Esophagus squamous epithelium (tissue), 5 donors: ENCODE measurements at regions not wholly inside any gene's neighbourhood (a gene's known extent, or its start where the extent isn't known, plus 50 kb on each side); places are given as distances from the start of the nearest gene placed in this dataset.

ENCODE experiments used
- DNase-seq: peaks from one replicate; lab custom pipeline; 2025; lab: John Stamatoyannopoulos, UW
- H3K27ac ChIP-seq, 4 donors: fragments of 200-600 bp; sonication (generic); one replicate each; pipeline ENCODE4 v1.5.1; 2016 to 2019; ENCODE audit warnings: mild to moderate bottlenecking in 1 of 4
- H3K27me3 ChIP-seq, 4 donors: fragments of 200-600 bp; sonication (generic); 1 replicate in 3 of 4; 2 replicates in 1 of 4; pipeline versions ENCODE4 v1.5.1 to v1.6.0; 2017 to 2021; ENCODE audit warnings: antibody characterized with exemption in 1 of 4
- H3K36me3 ChIP-seq, 3 donors: fragments of 200-600 bp; sonication (generic); one replicate each; pipeline ENCODE4 v1.5.1; 2016 to 2019
- H3K4me1 ChIP-seq, 3 donors: fragments of 200-600 bp; sonication (generic); one replicate each; pipeline ENCODE4 v1.5.1; 2017 to 2019
- H3K4me3 ChIP-seq, 4 donors: fragments of 200-600 bp; sonication (generic); 1 replicate in 3 of 4; 2 replicates in 1 of 4; pipeline ENCODE4 v1.5.1; 2016 to 2019; ENCODE audit warnings: mild to moderate bottlenecking in 2 of 4, moderate library complexity in 1 of 4
- H3K9me3 ChIP-seq, 3 donors: fragments of 200-600 bp; sonication (generic); one replicate each; pipeline ENCODE4 v1.5.1; 2016 to 2019
- POLR2A ChIP-seq, 4 donors: fragments of 450-650 bp; IDR thresholded peaks; one replicate each; pipeline ENCODE4 v1.6.1; 2017; ENCODE audit warnings: antibody characterized with exemption in 4 of 4, mild to moderate bottlenecking in 4 of 4, moderate library complexity in 3 of 4
- WGBS, 2 donors: methylation state at CpG; one replicate each; pipeline ENCODE4 v1.1.5; 2018; 5-methylcytosine and 5-hydroxymethylcytosine counted together
- intact Hi-C: fragments of 100-400 bp; cut with DNase I; formaldehyde crosslinking; loops from one replicate; pipeline ENCODE4 v1.15.0; 2022
- TF ChIP-seq, protein P1 (sequence below), 6 experiments: fragments of 450-650 bp in 4 of 6; fragments of 200-600 bp in 2 of 6; sonication (generic) in 2 of 6; IDR thresholded peaks; one replicate each; pipeline ENCODE4 v1.5.1; 2016 to 2019; ENCODE audit warnings: antibody characterized with exemption in 6 of 6, mild to moderate bottlenecking in 4 of 6, moderate library complexity in 4 of 6
- donor health status: DM: yes; HTN: yes; CAD: no.

DNA sequence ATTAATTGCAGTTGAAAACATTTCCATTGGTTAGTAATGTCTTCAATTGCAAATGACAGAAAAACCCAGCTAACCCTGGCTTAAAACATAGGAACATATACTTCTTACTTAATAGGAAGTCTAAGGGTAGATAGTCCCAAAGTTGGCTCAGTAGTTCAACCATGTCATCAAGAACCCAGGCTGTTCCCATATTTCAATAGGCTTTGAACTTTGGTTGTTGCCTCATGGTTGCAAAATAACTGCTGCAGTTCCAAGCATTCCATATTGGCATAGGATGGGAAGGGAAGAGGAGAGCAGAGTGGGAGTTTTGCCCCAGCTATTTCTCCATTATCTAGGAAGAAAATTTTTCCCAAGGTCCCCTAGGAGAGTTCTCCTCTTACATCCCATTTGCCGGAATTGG, 81.4 kb upstream of the EEPD1 start:
- no peak for TF ChIP-seq POLR2A (IDR thresholded peaks at IDR 0.05)
- TF ChIP-seq, protein P1, sequence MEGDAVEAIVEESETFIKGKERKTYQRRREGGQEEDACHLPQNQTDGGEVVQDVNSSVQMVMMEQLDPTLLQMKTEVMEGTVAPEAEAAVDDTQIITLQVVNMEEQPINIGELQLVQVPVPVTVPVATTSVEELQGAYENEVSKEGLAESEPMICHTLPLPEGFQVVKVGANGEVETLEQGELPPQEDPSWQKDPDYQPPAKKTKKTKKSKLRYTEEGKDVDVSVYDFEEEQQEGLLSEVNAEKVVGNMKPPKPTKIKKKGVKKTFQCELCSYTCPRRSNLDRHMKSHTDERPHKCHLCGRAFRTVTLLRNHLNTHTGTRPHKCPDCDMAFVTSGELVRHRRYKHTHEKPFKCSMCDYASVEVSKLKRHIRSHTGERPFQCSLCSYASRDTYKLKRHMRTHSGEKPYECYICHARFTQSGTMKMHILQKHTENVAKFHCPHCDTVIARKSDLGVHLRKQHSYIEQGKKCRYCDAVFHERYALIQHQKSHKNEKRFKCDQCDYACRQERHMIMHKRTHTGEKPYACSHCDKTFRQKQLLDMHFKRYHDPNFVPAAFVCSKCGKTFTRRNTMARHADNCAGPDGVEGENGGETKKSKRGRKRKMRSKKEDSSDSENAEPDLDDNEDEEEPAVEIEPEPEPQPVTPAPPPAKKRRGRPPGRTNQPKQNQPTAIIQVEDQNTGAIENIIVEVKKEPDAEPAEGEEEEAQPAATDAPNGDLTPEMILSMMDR (IDR thresholded peaks at IDR 0.05), result no peak
- Histone ChIP-seq H3K27ac (no peak overlapping the region), H3K4me1 (peaks cover 0 to 8% (median 0%) of the 10 kb centered on the region in 3 donors), H3K36me3 (no peaks in the 10 kb centered on the region), H3K4me3 (no peak overlapping the region), H3K27me3 (no peaks in the 10 kb centered on the region), H3K9me3 (no peaks in the 10 kb centered on the region)
- no peak for DNase-seq
- intact Hi-C loops, result no loop called here
- 89 to 100% methylated on average over 1 of the region's 1 CpG for WGBS, 2 donors

DNA sequence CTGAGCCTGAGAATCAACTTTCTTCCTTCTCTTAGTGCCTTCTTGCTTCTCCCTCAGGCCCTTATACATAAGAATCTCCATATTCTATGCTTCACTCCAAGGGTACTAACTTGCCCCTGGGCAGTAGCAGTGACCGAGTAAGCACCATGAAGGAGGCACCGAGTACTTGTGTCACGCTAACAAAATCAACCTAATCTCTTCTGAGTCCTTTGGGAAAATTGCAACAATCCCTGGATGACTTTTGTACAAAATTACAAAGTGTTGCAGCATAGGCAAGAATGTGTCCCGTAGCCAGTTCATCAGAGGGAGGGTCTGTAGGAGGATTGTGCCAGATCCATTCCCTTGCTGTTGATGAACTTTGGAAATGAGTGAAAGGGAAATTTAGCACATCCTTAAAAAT, 80.4 kb upstream of the EEPD1 start:
- no peak overlapping the region for H3K27ac ChIP-seq
- intact Hi-C loops, result no loop called here
- peaks cover 0 to 8% (median 0%) of the 10 kb centered on the region in 3 donors for H3K4me1 ChIP-seq
- no peaks in the 10 kb centered on the region for H3K27me3 ChIP-seq
- H3K36me3 ChIP-seq, result no peaks in the 10 kb centered on the region
- no peak for TF ChIP-seq POLR2A (IDR thresholded peaks at IDR 0.05)
- TF ChIP-seq, protein P1 (IDR thresholded peaks at IDR 0.05), result no peak
- no peaks in the 10 kb centered on the region for H3K9me3 ChIP-seq
- 84 to 88% methylated on average over 4 of the region's 4 CpGs for WGBS, 2 donors
- H3K4me3 ChIP-seq, result no peak overlapping the region
- no peak for DNase-seq

DNA sequence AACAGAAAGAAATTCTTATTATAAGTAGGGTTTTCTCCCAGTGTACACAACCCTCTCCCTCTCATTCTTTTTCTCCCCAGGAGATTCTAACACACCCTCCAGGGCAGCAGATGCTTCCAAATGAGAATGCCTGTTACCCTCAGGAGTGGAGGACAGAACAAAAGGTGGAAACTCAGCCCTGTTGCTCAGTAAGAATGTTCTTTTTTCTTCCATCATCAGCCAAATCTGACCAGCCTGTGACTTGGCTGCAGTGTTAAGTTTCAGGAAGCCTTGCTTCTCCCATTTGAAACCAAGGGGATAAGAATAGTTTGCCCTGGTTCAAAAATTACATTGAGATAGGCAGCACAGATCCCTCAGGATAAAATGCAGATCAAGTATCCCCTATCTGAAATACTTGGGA, 77.5 kb upstream of the EEPD1 start:
- no peak overlapping the region for H3K27ac ChIP-seq
- DNase-seq, result no peak
- H3K9me3 ChIP-seq, result no peaks in the 10 kb centered on the region
- intact Hi-C loops, result no loop called here
- no peaks in the 10 kb centered on the region for H3K27me3 ChIP-seq
- no peaks in the 10 kb centered on the region for H3K36me3 ChIP-seq
- H3K4me1 ChIP-seq, result no peaks in the 10 kb centered on the region
- no peak overlapping the region for H3K4me3 ChIP-seq
- TF ChIP-seq POLR2A (IDR thresholded peaks at IDR 0.05), result no peak

DNA sequence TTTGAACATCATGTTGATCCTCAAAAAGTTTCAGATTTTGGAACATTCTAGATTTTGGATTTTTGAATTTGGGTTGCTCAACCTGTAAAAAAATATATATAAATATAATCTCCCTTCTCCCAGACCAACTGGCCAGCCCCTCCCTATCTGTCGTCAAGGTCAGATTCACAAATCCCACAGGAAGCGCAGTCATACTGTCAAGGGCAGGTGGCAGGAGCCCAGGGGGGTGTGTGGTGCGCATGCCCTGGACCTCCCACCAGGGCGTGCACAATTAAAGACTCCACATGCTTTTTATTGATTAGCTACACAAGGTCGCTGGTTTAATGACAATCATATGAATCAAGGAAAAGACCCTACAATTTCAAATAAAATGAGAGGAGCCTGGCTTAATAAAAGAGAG, 77.0 kb upstream of the EEPD1 start:
- WGBS, 2 donors, result 77 to 81% methylated on average over 5 of the region's 5 CpGs
- no peak for DNase-seq

DNA sequence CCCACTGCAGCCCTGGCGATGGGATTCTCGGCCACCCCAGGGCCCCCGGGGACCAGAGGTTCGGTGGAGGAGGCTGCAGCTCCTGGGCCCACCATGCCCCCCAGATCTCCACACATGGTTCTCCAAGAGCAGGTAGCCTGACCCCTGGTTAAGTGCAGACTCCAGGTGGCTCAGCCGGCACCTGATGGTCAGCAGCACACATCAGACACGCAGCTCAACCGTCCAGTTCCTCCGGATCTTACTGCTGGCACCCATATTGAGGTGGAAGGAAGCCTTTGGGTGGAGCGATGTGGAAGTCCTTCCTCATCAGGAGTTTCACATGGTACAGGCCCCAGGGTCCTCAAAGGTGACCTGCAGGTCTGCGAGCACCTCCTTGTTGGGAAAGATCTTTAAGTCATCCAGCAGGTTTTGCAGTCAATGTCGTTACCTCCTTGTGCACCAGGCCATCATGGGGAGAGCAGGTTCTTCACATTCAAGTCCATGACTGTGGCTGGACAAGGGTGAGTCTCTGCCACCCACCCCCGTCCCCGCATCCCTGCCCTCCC, 74.2 kb upstream of the EEPD1 start:
- Histone ChIP-seq H3K27ac (no peak overlapping the region), H3K9me3 (no peaks in the 10 kb centered on the region), H3K36me3 (no peaks in the 10 kb centered on the region), H3K4me3 (no peak overlapping the region), H3K4me1 (no peaks in the 10 kb centered on the region), H3K27me3 (no peaks in the 10 kb centered on the region)
- intact Hi-C loops, result no loop called here
- 76 to 83% methylated on average over 6 to 8 of the region's 13 CpGs for WGBS, 2 donors
- no peak for DNase-seq
- no peak for TF ChIP-seq POLR2A (IDR thresholded peaks at IDR 0.05)
- TF ChIP-seq, protein P1 (IDR thresholded peaks at IDR 0.05), result no peak

More for the DNA sequence above, 77.0 kb upstream of the EEPD1 start:
- Histone ChIP-seq H3K4me3 (no peak overlapping the region), H3K4me1 (no peaks in the 10 kb centered on the region), H3K9me3 (no peaks in the 10 kb centered on the region), H3K27me3 (no peaks in the 10 kb centered on the region), H3K27ac (no peak overlapping the region), H3K36me3 (no peaks in the 10 kb centered on the region)
- intact Hi-C loops, result no loop called here
- TF ChIP-seq, protein P1 (IDR thresholded peaks at IDR 0.05), result no peak
- no peak for TF ChIP-seq POLR2A (IDR thresholded peaks at IDR 0.05)
